GM23338 (cell line): ENCODE measurements at regions not wholly inside any gene's neighbourhood (a gene's known extent, or its start where the extent isn't known, plus 50 kb on each side); places are given as distances from the start of the nearest gene placed in this dataset.

ENCODE experiments used
- EZH2 ChIP-seq: fragments of 200-600 bp; sonication (generic); IDR thresholded peaks from one replicate; pipeline ENCODE4 v1.8.0; 2017; ENCODE audit warnings: antibody characterized with exemption, mild to moderate bottlenecking, low read depth; ENCODE audit not compliant: unreplicated experiment
- EZH2phosphoT487 ChIP-seq: fragments of 200-600 bp; sonication (generic); IDR thresholded peaks from one replicate; pipeline ENCODE4 v1.8.1; 2018; ENCODE audit warnings: antibody characterized with exemption; ENCODE audit not compliant: unreplicated experiment
- POLR2AphosphoS5 ChIP-seq: IDR thresholded peaks from 2 replicates; pipeline ENCODE4 v1.6.1; 2016; ENCODE audit warnings: antibody characterized with exemption, low read depth
- TF ChIP-seq, protein P1 (sequence below), 2 experiments: fragments of 200-600 bp in 1 of 2; sonication (generic) in 1 of 2; conservative IDR thresholded peaks; 2 replicates each; pipeline versions ENCODE4 v1.5.1 to v1.6.1; 2016 to 2017; ENCODE audit warnings: antibody characterized with exemption in 2 of 2, low read depth in 2 of 2, mild to moderate bottlenecking in 2 of 2, moderate library complexity in 1 of 2

GRCh38 chr1:193799371-193799770 lies 613.0 kb upstream of the B3GALT2 start:
- TF ChIP-seq, protein P1, sequence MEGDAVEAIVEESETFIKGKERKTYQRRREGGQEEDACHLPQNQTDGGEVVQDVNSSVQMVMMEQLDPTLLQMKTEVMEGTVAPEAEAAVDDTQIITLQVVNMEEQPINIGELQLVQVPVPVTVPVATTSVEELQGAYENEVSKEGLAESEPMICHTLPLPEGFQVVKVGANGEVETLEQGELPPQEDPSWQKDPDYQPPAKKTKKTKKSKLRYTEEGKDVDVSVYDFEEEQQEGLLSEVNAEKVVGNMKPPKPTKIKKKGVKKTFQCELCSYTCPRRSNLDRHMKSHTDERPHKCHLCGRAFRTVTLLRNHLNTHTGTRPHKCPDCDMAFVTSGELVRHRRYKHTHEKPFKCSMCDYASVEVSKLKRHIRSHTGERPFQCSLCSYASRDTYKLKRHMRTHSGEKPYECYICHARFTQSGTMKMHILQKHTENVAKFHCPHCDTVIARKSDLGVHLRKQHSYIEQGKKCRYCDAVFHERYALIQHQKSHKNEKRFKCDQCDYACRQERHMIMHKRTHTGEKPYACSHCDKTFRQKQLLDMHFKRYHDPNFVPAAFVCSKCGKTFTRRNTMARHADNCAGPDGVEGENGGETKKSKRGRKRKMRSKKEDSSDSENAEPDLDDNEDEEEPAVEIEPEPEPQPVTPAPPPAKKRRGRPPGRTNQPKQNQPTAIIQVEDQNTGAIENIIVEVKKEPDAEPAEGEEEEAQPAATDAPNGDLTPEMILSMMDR (conservative IDR thresholded peaks at IDR 0.05; ENCODE audit: low read depth in 2 of 2): no peak
- no peak for TF ChIP-seq EZH2phosphoT487
- TF ChIP-seq POLR2AphosphoS5: no peak
- TF ChIP-seq EZH2: no peak
